ENCODE measurements at regions not wholly inside any gene's neighbourhood (a gene's known extent, or its start where the extent isn't known, plus 50 kb on each side); places are given as distances from the start of the nearest gene placed in this dataset.

- intact Hi-C loops (cut with DNase I) = no loop called here
- DNase-seq (no peak), ATAC-seq (no peak)
- Histone ChIP-seq H3K36me3 (no peaks in the 10 kb centered on the region), H3K4me3 (no peak overlapping the region), H3K4me1 (no peaks in the 10 kb centered on the region), H3K27ac (no peak overlapping the region), H3K27me3 (no peaks in the 10 kb centered on the region), H3K9me3 (no peaks in the 10 kb centered on the region)
- no peak for TF ChIP-seq CTCF (IDR thresholded peaks at IDR 0.05)
Observed at GRCh38 chr4:55731959-55732358, 87.6 kb upstream of the EXOC1L start.

- no peak for ATAC-seq
- no peak for TF ChIP-seq CTCF (IDR thresholded peaks at IDR 0.05)
- intact Hi-C loops (cut with DNase I) = no loop called here
- Histone ChIP-seq H3K9me3 (no peaks in the 10 kb centered on the region), H3K27me3 (no peaks in the 10 kb centered on the region), H3K4me1 (no peaks in the 10 kb centered on the region), H3K4me3 (no peak overlapping the region), H3K36me3 (no peaks in the 10 kb centered on the region), H3K27ac (no peak overlapping the region)
- DNase-seq = no peak
Observed at GRCh38 chr4:55732864-55733263, 86.7 kb upstream of the EXOC1L start.

DNA sequence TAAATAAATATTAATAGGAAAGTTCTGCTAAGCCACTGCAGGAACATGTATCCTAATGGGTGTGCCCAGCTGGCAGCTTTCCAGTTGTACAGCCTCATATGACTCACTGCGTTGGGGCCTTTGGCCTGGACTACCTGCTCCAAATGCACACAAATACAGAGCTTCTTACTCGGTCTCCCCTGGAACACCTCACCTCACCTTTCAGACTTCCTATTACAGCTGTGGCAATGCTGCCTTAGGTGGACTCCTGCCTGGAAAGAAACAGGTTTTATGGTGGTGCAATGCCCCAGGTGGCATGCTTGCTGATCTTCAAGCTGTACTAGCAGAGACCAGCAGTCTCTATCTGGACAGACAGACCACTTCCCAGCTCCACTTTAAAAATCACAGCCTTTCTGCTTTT lies 85.7 kb upstream of the EXOC1L start:
- no peak for TF ChIP-seq CTCF (IDR thresholded peaks at IDR 0.05)
- DNase-seq (peak; percentile 78), ATAC-seq (peak; percentile 92)
- Histone ChIP-seq H3K36me3 (no peaks in the 10 kb centered on the region), H3K4me3 (no peak overlapping the region), H3K4me1 (no peaks in the 10 kb centered on the region), H3K9me3 (no peaks in the 10 kb centered on the region), H3K27me3 (no peaks in the 10 kb centered on the region), H3K27ac (no peak overlapping the region)
- intact Hi-C loops (cut with DNase I) = no loop called here

DNA sequence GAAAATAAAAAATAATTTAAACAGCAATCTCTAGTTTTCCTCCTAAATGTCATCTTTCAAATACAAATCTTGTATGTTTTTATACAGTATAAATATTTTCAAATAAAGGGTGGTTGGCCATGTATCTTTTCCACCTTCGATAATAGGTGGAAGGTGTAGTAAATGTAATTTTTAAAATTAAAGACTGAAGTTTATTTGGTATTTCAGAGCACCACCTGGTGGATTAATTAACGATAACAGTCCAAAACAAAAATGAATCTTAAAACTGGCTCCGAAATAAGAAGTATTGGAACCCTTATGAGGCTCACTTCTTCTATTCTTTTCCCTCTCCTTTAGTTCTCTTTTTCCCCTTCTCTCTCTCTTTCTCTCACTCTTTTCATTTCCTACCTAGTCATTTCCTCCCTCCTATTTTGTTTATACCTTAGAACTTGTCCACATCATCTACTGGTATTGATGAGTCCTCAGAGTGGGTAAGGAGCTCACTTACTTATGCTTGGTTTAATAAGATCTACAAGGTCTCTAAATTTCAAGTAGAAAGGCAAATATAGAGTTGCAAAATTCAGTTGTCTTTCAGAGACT lies 82.9 kb upstream of the EXOC1L start:
- Histone ChIP-seq H3K36me3 (no peaks in the 10 kb centered on the region), H3K4me1 (no peaks in the 10 kb centered on the region), H3K27me3 (no peaks in the 10 kb centered on the region), H3K27ac (no peak overlapping the region), H3K9me3 (no peaks in the 10 kb centered on the region), H3K4me3 (no peak overlapping the region)
- DNase-seq = no peak
- intact Hi-C loops (cut with DNase I) = no loop called here
- ATAC-seq = no peak
- peak; percentile 43 for TF ChIP-seq CTCF (IDR thresholded peaks at IDR 0.05)

DNA sequence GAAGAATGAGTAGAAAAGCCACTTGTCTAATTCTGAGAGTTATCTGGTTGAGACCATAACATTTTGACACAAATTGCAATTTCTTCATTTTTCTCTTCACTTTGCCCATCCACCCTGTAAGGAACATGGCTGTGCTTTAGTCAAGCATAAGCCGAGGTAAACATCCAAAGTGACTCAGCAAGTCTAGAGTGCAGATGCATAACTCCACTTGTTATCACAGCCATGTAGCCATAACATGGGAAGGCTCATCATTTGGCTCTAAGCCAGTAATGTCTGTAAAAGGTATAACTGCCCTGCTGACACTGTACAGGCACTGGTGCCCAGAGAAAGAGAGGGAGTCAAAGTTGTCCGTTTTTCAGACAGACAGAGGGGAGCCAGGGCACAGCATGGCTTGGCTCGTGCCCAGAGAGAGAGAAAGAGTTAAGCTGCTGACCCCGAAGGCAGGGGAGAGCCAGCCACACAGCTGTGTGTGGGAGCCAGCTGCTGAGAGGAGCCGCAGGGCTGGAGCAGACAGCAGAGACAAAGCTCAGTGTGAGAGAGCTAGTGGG lies 76.9 kb upstream of the EXOC1L start:
- H3K4me3 ChIP-seq = no peak overlapping the region
- H3K36me3 ChIP-seq = no peaks in the 10 kb centered on the region
- intact Hi-C loops (cut with DNase I) = no loop called here
- DNase-seq (no peak), ATAC-seq (no peak)
- no peaks in the 10 kb centered on the region for H3K4me1 ChIP-seq
- H3K9me3 ChIP-seq = no peaks in the 10 kb centered on the region
- H3K27ac ChIP-seq = no peak overlapping the region
- no peaks in the 10 kb centered on the region for H3K27me3 ChIP-seq
- no peak for TF ChIP-seq CTCF (IDR thresholded peaks at IDR 0.05)

- Histone ChIP-seq H3K9me3 (no peaks in the 10 kb centered on the region), H3K4me1 (no peaks in the 10 kb centered on the region), H3K4me3 (no peak overlapping the region), H3K36me3 (no peaks in the 10 kb centered on the region), H3K27ac (no peak overlapping the region), H3K27me3 (no peaks in the 10 kb centered on the region)
- intact Hi-C loops (cut with DNase I) = no loop called here
- no peak for TF ChIP-seq CTCF (IDR thresholded peaks at IDR 0.05)
- DNase-seq (no peak), ATAC-seq (no peak)
Observed at GRCh38 chr4:55744369-55744768, 75.2 kb upstream of the EXOC1L start.
